ENCODE measurements at regions not wholly inside any gene's neighbourhood (a gene's known extent, or its start where the extent isn't known, plus 50 kb on each side); places are given as distances from the start of the nearest gene placed in this dataset.
"Not testable (repeated sequence)": the region's sequence is repeated elsewhere in the genome, so short reads cannot be mapped to it uniquely, and the experiment has no call there.

- not testable (repeated sequence) for H3K4me3 ChIP-seq; H3K27ac ChIP-seq; DNase-seq (ENCODE audit: low spot score)
Measured at GRCh38 chr12:76971216-76971879, 92.5 kb upstream of the CSRP2 start.

- no peak for TF ChIP-seq CTCF (IDR thresholded peaks at IDR 0.05)
- no peak for DNase-seq (ENCODE audit: low spot score)
- Histone ChIP-seq H3K4me3 (no peak overlapping the region), H3K27ac (no peak overlapping the region)
Measured at GRCh38 chr12:76967181-76967885, 88.5 kb upstream of the CSRP2 start.

GRCh38 chr12:76964784-76965571 is 86.2 kb upstream of the CSRP2 start:
- TF ChIP-seq CTCF (IDR thresholded peaks at IDR 0.05), result no peak
- no peak overlapping the region for H3K4me3 ChIP-seq
- no peak overlapping the region for H3K27ac ChIP-seq
- no peak for DNase-seq (ENCODE audit: low spot score)

- DNase-seq (ENCODE audit: low spot score), result no peak
- TF ChIP-seq CTCF (IDR thresholded peaks at IDR 0.05), result no peak
- Histone ChIP-seq H3K4me3 (no peak overlapping the region), H3K27ac (no peak overlapping the region)
Measured at GRCh38 chr12:76962099-76962498, 83.3 kb upstream of the CSRP2 start.

GRCh38 chr12:76957301-76957700 is 78.5 kb upstream of the CSRP2 start:
- no peak for DNase-seq (ENCODE audit: low spot score)
- TF ChIP-seq CTCF (IDR thresholded peaks at IDR 0.05), result no peak

GRCh38 chr12:76952995-76953394 is 74.2 kb upstream of the CSRP2 start:
- Histone ChIP-seq H3K4me3 (no peak overlapping the region), H3K27ac (peak overlapping the region in 1 of 2 donors; percentile 14)
- DNase-seq (ENCODE audit: low spot score), result no peak
- no peak for TF ChIP-seq CTCF (IDR thresholded peaks at IDR 0.05)

More at GRCh38 chr12:76957301-76957700, 78.5 kb upstream of the CSRP2 start:
- no peak overlapping the region for H3K4me3 ChIP-seq
- no peak overlapping the region for H3K27ac ChIP-seq

- DNase-seq (ENCODE audit: low spot score), result no peak
- no peak for TF ChIP-seq CTCF (IDR thresholded peaks at IDR 0.05)
- H3K4me3 ChIP-seq, result no peak overlapping the region
- no peak overlapping the region for H3K27ac ChIP-seq
Measured at GRCh38 chr12:76948879-76949278, 70.1 kb upstream of the CSRP2 start.

All from coronary artery (tissue), 2 donors.